ENCODE measurements at regions not wholly inside any gene's neighbourhood (a gene's known extent, or its start where the extent isn't known, plus 50 kb on each side); places are given as distances from the start of the nearest gene placed in this dataset.
"Not testable (repeated sequence)": the region's sequence is repeated elsewhere in the genome, so short reads cannot be mapped to it uniquely, and the experiment has no call there.

- H3K9me3 ChIP-seq: no peaks in the 10 kb centered on the region
- H3K27ac ChIP-seq: no peak overlapping the region
- no peaks in the 10 kb centered on the region for H3K27me3 ChIP-seq (replicated peaks; ENCODE audit: insufficient read depth)
- H3K4me1 ChIP-seq (replicated peaks): no peaks in the 10 kb centered on the region
- H3K4me3 ChIP-seq: no peak overlapping the region
- no peaks in the 10 kb centered on the region for H3K36me3 ChIP-seq
- intact Hi-C loops (cut with DNase I): no loop called here
- no peak for DNase-seq (ENCODE audit: low spot score)
- WGBS: 59% methylated on average over 7 of the region's 7 CpGs
- no peak for TF ChIP-seq POLR2A (IDR thresholded peaks at IDR 0.05)
- no peak for TF ChIP-seq POLR2AphosphoS5 (IDR thresholded peaks at IDR 0.05)
- TF ChIP-seq CTCF (IDR thresholded peaks at IDR 0.05): no peak
Measured at GRCh38 chr1:212167098-212167497, 118.1 kb upstream of the PPP2R5A start.

- TF ChIP-seq POLR2A (IDR thresholded peaks at IDR 0.05) (no peak), CTCF (IDR thresholded peaks at IDR 0.05) (no peak), POLR2AphosphoS5 (IDR thresholded peaks at IDR 0.05) (no peak)
- H3K36me3 ChIP-seq: no peaks in the 10 kb centered on the region
- intact Hi-C loops (cut with DNase I): no loop called here
Measured at GRCh38 chr1:212173567-212173966, 111.6 kb upstream of the PPP2R5A start.

GRCh38 chr1:212174295-212174694 is 110.9 kb upstream of the PPP2R5A start:
- H3K36me3 ChIP-seq; H3K27me3 ChIP-seq (replicated peaks; ENCODE audit: insufficient read depth); H3K9me3 ChIP-seq; intact Hi-C loops (cut with DNase I); DNase-seq (ENCODE audit: low spot score); H3K4me1 ChIP-seq (replicated peaks); H3K4me3 ChIP-seq; H3K27ac ChIP-seq: not testable (repeated sequence)
- 94% methylated on average over 9 of the region's 9 CpGs for WGBS

More at GRCh38 chr1:212173567-212173966, 111.6 kb upstream of the PPP2R5A start:
- Histone ChIP-seq H3K4me3 (no peak overlapping the region), H3K27me3 (replicated peaks; ENCODE audit: insufficient read depth) (no peaks in the 10 kb centered on the region), H3K27ac (no peak overlapping the region), H3K9me3 (no peaks in the 10 kb centered on the region), H3K4me1 (replicated peaks) (no peaks in the 10 kb centered on the region)
- no peak for DNase-seq (ENCODE audit: low spot score)
- 96% methylated on average over 3 of the region's 3 CpGs for WGBS

- TF ChIP-seq CTCF (IDR thresholded peaks at IDR 0.05) (no peak), POLR2AphosphoS5 (IDR thresholded peaks at IDR 0.05) (no peak), POLR2A (IDR thresholded peaks at IDR 0.05) (no peak)
- Histone ChIP-seq H3K4me3 (no peak overlapping the region), H3K36me3 (no peaks in the 10 kb centered on the region), H3K9me3 (no peaks in the 10 kb centered on the region), H3K27ac (no peak overlapping the region), H3K4me1 (replicated peaks) (no peaks in the 10 kb centered on the region), H3K27me3 (replicated peaks; ENCODE audit: insufficient read depth) (no peaks in the 10 kb centered on the region)
- 95% methylated on average over 2 of the region's 2 CpGs for WGBS
- DNase-seq (ENCODE audit: low spot score): no peak
- intact Hi-C loops (cut with DNase I): no loop called here
Measured at GRCh38 chr1:212177542-212177941, 107.7 kb upstream of the PPP2R5A start.

- Histone ChIP-seq H3K9me3 (no peaks in the 10 kb centered on the region), H3K4me3 (no peak overlapping the region), H3K27ac (no peak overlapping the region), H3K36me3 (no peaks in the 10 kb centered on the region), H3K4me1 (replicated peaks) (no peaks in the 10 kb centered on the region), H3K27me3 (replicated peaks; ENCODE audit: insufficient read depth) (no peaks in the 10 kb centered on the region)
- intact Hi-C loops (cut with DNase I): no loop called here
- no peak for DNase-seq (ENCODE audit: low spot score)
- 80% methylated on average over 2 of the region's 2 CpGs for WGBS
- TF ChIP-seq POLR2A (IDR thresholded peaks at IDR 0.05): no peak
- no peak for TF ChIP-seq CTCF (IDR thresholded peaks at IDR 0.05)
- TF ChIP-seq POLR2AphosphoS5 (IDR thresholded peaks at IDR 0.05): no peak
Measured at GRCh38 chr1:212178851-212179250, 106.4 kb upstream of the PPP2R5A start.

Measured in prostate gland (tissue), 2 donors.